Heart right ventricle (tissue), 16 donors: ENCODE measurements at regions not wholly inside any gene's neighbourhood (a gene's known extent, or its start where the extent isn't known, plus 50 kb on each side); places are given as distances from the start of the nearest gene placed in this dataset.

ENCODE experiments used
- ATAC-seq, 8 donors: fragments of 200-7000 bp; cut with Tn5 transposase; one replicate each; pipeline ENCODE4 v1.9.1; 2020; ENCODE audit warnings: mild to moderate bottlenecking in 8 of 8, moderate library complexity in 8 of 8, moderate number of reproducible peaks in 1 of 8
- DNase-seq, 2 donors: peaks; one replicate each; pipeline ENCODE4 v3.0.0-alpha.2; 2020
- H3K27ac ChIP-seq, 10 donors: fragments of 200-600 bp; sonication (generic) in 2 of 10; one replicate each; pipeline versions ENCODE4 v1.5.0 to v1.8.0; 2020 to 2022; ENCODE audit warnings: mild to moderate bottlenecking in 3 of 10
- H3K27me3 ChIP-seq, 7 donors: fragments of 200-600 bp; one replicate each; pipeline ENCODE4 v1.8.0; 2021 to 2022; ENCODE audit warnings: mild to moderate bottlenecking in 2 of 7
- H3K36me3 ChIP-seq, 9 donors: fragments of 200-600 bp; sonication (generic) in 1 of 9; one replicate each; pipeline versions ENCODE4 v1.5.0 to v1.8.0; 2020 to 2022; ENCODE audit warnings: mild to moderate bottlenecking in 2 of 9
- H3K4me1 ChIP-seq, 9 donors: fragments of 200-600 bp; sonication (generic) in 1 of 9; one replicate each; pipeline versions ENCODE4 v1.5.0 to v1.8.0; 2020 to 2022; ENCODE audit warnings: mild to moderate bottlenecking in 4 of 9
- H3K4me3 ChIP-seq, 10 donors: fragments of 200-600 bp; sonication (generic) in 2 of 10; one replicate each; pipeline versions ENCODE4 v1.5.0 to v1.8.0; 2020 to 2022; ENCODE audit warnings: mild to moderate bottlenecking in 7 of 10, moderate library complexity in 2 of 10
- H3K9me3 ChIP-seq, 11 donors: fragments of 200-600 bp in 10 of 11; sonication (generic) in 2 of 11; one replicate each; pipeline versions ENCODE4 v1.5.0 to v1.8.0; 2013 to 2022; ENCODE audit warnings: mild to moderate bottlenecking in 2 of 11, control low read depth in 1 of 11, moderate library complexity in 1 of 11
- CTCF ChIP-seq, 9 donors: fragments of 200-600 bp; sonication (generic) in 2 of 9; IDR thresholded peaks; one replicate each; pipeline versions ENCODE4 v1.5.0 to v1.8.0; 2021 to 2022; ENCODE audit warnings: antibody characterized with exemption in 9 of 9, mild to moderate bottlenecking in 5 of 9, moderate library complexity in 1 of 9
- WGBS, 2 donors: extraction: QIAGEN DNeasy Blood & Tissue Kit; methylation state at CpG; one replicate each; pipeline ENCODE4 v1.1.7; 2013; ENCODE audit warnings: inconsistent platforms in 1 of 2; 5-methylcytosine and 5-hydroxymethylcytosine counted together
- intact Hi-C, 10 donors: fragments of 100-400 bp; cut with DNase I; formaldehyde crosslinking; loops; one replicate each; pipeline versions ENCODE4 v1.11.1 to v1.14.2; 2022
- donor health status: Arrhythmogenic right ventricular cardiomyopathy.
- donor health status: ischemic (EF 13 %, LVEDD 7.1; RV severe dilation, severe dysfunction).
- donor health status: healthy with polysubstance abuse.
- donor health status: DM: no; HTN: yes; CAD: no.
- donor health status: DM: no; HTN: no; CAD: no.
- donor health status: ischemic (EF 25% LVEDD 6.9; RV normal size, moderate dysfunction).
- donor health status: ischemic (EF 25% LVEDD 5.7; RV mildly dilated, moderate dysfunction).
- donor health status: healthy.
- donor health status: DM: yes; HTN: yes; CAD: no.
- donor health status: Ischemic cardiomyopathy.
- donor health status: ischemic (EF 35%, LVEDD 5.7; RV mildly dilated, moderate dysfunction).
- donor health status: nonischemic (EF 11% LVEDD 7.7; RV severe dilation, severe dysfunction).
- donor health status: DM: yes; HTN: yes; CAD: no.
- donor health status: PGD.
- donor health status: ischemic (EF 29% LVEDD 5.4; RV normal size, mild dysfunction).
- donor health status: nonischemic (EF 23%, LVEDD 6.1; RV moderate dilation, normal function).

GRCh38 chr14:28820677-28821076, 54.1 kb downstream of the FOXG1 start:
- WGBS, 2 donors = 67 to 70% methylated on average over 1 of the region's 1 CpG

GRCh38 chr14:28821993-28822392, 55.4 kb downstream of the FOXG1 start:
- no peaks in the 10 kb centered on the region for H3K36me3 ChIP-seq
- DNase-seq = no peak
- no peak overlapping the region for H3K27ac ChIP-seq
- H3K27me3 ChIP-seq = no peaks in the 10 kb centered on the region
- no peaks in the 10 kb centered on the region for H3K4me1 ChIP-seq
- H3K9me3 ChIP-seq = peaks cover 0 to 29% (median 16%) of the 10 kb centered on the region in 11 donors
- ATAC-seq = no peak
- intact Hi-C loops = no loop called here
- H3K4me3 ChIP-seq = no peak overlapping the region
- TF ChIP-seq CTCF (IDR thresholded peaks at IDR 0.05) = no peak

More at GRCh38 chr14:28820677-28821076, 54.1 kb downstream of the FOXG1 start:
- no peak for DNase-seq
- peaks cover 0 to 29% (median 16%) of the 10 kb centered on the region in 11 donors for H3K9me3 ChIP-seq
- H3K4me1 ChIP-seq = no peaks in the 10 kb centered on the region
- no peak for ATAC-seq
- H3K4me3 ChIP-seq = no peak overlapping the region
- no peak for TF ChIP-seq CTCF (IDR thresholded peaks at IDR 0.05)
- H3K36me3 ChIP-seq = no peaks in the 10 kb centered on the region
- H3K27ac ChIP-seq = no peak overlapping the region
- no peaks in the 10 kb centered on the region for H3K27me3 ChIP-seq
- intact Hi-C loops = no loop called here

DNA sequence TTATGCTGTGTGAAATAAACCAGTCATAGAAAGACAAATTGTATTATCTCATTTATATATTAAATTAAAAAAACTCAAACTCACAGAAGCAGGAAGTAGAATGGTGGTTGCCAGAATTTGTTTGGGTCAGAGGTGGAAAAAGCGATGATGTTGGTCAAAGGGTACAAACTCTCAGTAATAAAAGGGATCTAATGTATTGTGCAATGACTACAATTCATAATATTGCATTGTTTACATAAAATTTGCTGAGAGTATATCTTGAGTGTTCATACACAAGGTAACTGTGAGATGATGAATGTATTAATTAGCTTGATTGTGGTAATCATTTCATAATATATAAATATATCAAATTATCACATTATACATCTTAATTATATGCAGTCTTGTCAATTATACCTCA, 56.7 kb downstream of the FOXG1 start:
- Histone ChIP-seq H3K27me3 (no peaks in the 10 kb centered on the region), H3K27ac (no peak overlapping the region), H3K4me1 (no peaks in the 10 kb centered on the region), H3K36me3 (no peaks in the 10 kb centered on the region), H3K4me3 (no peak overlapping the region), H3K9me3 (peaks cover 0 to 29% (median 16%) of the 10 kb centered on the region in 11 donors)
- DNase-seq (no peak), ATAC-seq (no peak)
- intact Hi-C loops = no loop called here
- 86 to 90% methylated on average over 1 of the region's 1 CpG for WGBS, 2 donors
- TF ChIP-seq CTCF (IDR thresholded peaks at IDR 0.05) = no peak

GRCh38 chr14:28830115-28830534, 63.5 kb downstream of the FOXG1 start:
- DNase-seq = no peak
- no peak for ATAC-seq
- H3K9me3 ChIP-seq = peaks cover 0 to 4% (median 0%) of the 10 kb centered on the region in 11 donors
- no peak overlapping the region for H3K4me3 ChIP-seq
- no peaks in the 10 kb centered on the region for H3K36me3 ChIP-seq
- WGBS, 2 donors = 74 to 93% methylated on average over 22 of the region's 22 CpGs
- no peak overlapping the region for H3K27ac ChIP-seq
- intact Hi-C loops = no loop called here
- TF ChIP-seq CTCF (IDR thresholded peaks at IDR 0.05) = no peak
- no peaks in the 10 kb centered on the region for H3K27me3 ChIP-seq
- no peaks in the 10 kb centered on the region for H3K4me1 ChIP-seq
